GM12878 (cell line): ENCODE measurements at regions not wholly inside any gene's neighbourhood (a gene's known extent, or its start where the extent isn't known, plus 50 kb on each side); places are given as distances from the start of the nearest gene placed in this dataset.

Source experiments
- ATAC-seq: fragments of 200-7000 bp; cut with Tn5 transposase; 3 replicates; pipeline ENCODE4 v1.9.1; 2020; ENCODE audit warnings: mild to moderate bottlenecking, moderate library complexity
- BruUV-seq: library from RNA; stranded (reverse); fragments of 400-500 nt; replicated peaks from 2 replicates; lab custom pipeline; 2021; lab: Mats Ljungman, UMichigan
- CTCF ChIA-PET: fragments of 300-600 bp; sonication (Branson Sonifier 250); formaldehyde crosslinking; extraction: SDS; loops from one replicate; lab custom pipeline; 2021; ENCODE audit warnings: inconsistent platforms; lab: Yijun Ruan, JAX
- POLR2A ChIA-PET: fragments of 350-600 bp; formaldehyde crosslinking; extraction: SDS; loops from one replicate; lab custom pipeline; 2021; ENCODE audit warnings: inconsistent platforms; lab: Charles Lee
- RAD21 ChIA-PET: fragments of 300-600 bp; sonication (Branson Sonifier 250); formaldehyde crosslinking; loops from one replicate; lab custom pipeline; 2023; ENCODE audit warnings: antibody characterized with exemption; ENCODE audit not compliant: unreplicated experiment; lab: Charles Lee
- SMC1A ChIA-PET: fragments of 300-600 bp; sonication (Branson Sonifier 250); formaldehyde crosslinking; loops from one replicate; lab custom pipeline; 2023; ENCODE audit not compliant: unreplicated experiment, uncharacterized antibody; lab: Charles Lee
- DNase-seq: peaks from one replicate; pipeline ENCODE4 v3.0.0-alpha.2; 2011; ENCODE audit warnings: low read depth, low spot score
- FAIRE-seq: peaks from 3 replicates; lab custom pipeline; 2011; peaks lifted over from hg19 to GRCh38; lab: Jason Lieb, UNC
- H2AFZ ChIP-seq: 2 replicates; pipeline ENCODE4 v1.6.0; 2011; ENCODE audit warnings: low read depth, low read length, control low read depth; ENCODE audit not compliant: control insufficient read depth
- H3K27ac ChIP-seq: 2 replicates; pipeline ENCODE4 v1.5.1; 2011; ENCODE audit warnings: control low read depth; ENCODE audit not compliant: control insufficient read depth, insufficient read depth
- H3K27me3 ChIP-seq, 2 experiments: replicated peaks in 1 of 2; 2 replicates each; pipeline versions ENCODE4 v1.6.0 to v1.6.1; 2011; ENCODE audit warnings: low read length in 1 of 2; ENCODE audit not compliant: control insufficient read depth in 2 of 2, insufficient read depth in 2 of 2
- H3K36me3 ChIP-seq, 2 experiments: 2 replicates each; pipeline ENCODE4 v1.5.1; 2011; ENCODE audit warnings: low read length in 1 of 2; ENCODE audit not compliant: control insufficient read depth in 2 of 2, insufficient read depth in 2 of 2
- H3K4me1 ChIP-seq: 2 replicates; pipeline ENCODE4 v1.6.1; 2011; ENCODE audit warnings: mild to moderate bottlenecking, low read length, moderate library complexity, mixed read lengths; ENCODE audit not compliant: control insufficient read depth, insufficient read depth
- H3K4me2 ChIP-seq: 2 replicates; pipeline ENCODE4 v1.6.0; 2011; ENCODE audit warnings: control low read depth; ENCODE audit not compliant: control insufficient read depth, insufficient read depth
- H3K4me3 ChIP-seq: fragments of 200-600 bp; sonication (generic); 2 replicates; pipeline ENCODE4 v1.5.1; 2016
- H3K79me2 ChIP-seq: 2 replicates; pipeline ENCODE4 v1.6.0; 2011; ENCODE audit warnings: low read length; ENCODE audit not compliant: control insufficient read depth, insufficient read depth
- H3K9ac ChIP-seq: 2 replicates; pipeline ENCODE4 v1.8.0; 2011; ENCODE audit warnings: low read length, control low read depth, mixed read lengths; ENCODE audit not compliant: control insufficient read depth, insufficient read depth
- H3K9me3 ChIP-seq: replicated peaks from 3 replicates; pipeline ENCODE4 v1.5.1; 2011; ENCODE audit warnings: mild to moderate bottlenecking, low read length; ENCODE audit not compliant: control insufficient read depth, insufficient read depth
- H4K20me1 ChIP-seq: 2 replicates; pipeline ENCODE4 v1.6.0; 2011; ENCODE audit not compliant: control insufficient read depth, insufficient read depth
- ATF7 ChIP-seq: fragments of 450-650 bp; IDR thresholded peaks from 2 replicates; pipeline ENCODE4 v1.6.1; 2016; ENCODE audit warnings: low read depth, mild to moderate bottlenecking
- BMI1 ChIP-seq: fragments of 450-650 bp; IDR thresholded peaks from 2 replicates; pipeline ENCODE4 v1.6.1; 2016; ENCODE audit warnings: mild to moderate bottlenecking, moderate library complexity, borderline replicate concordance
- CHD1 ChIP-seq: IDR thresholded peaks from 2 replicates; pipeline ENCODE4 v1.6.1; 2012; ENCODE audit warnings: low read depth, low read length, improper control_type of control experiment
- CTCF ChIP-seq, 3 experiments: IDR thresholded peaks in 2 of 3; conservative IDR thresholded peaks in 1 of 3; 2 replicates each; pipeline ENCODE4 v1.5.1; 2011; ENCODE audit warnings: low read depth in 3 of 3, low read length in 3 of 3, mild to moderate bottlenecking in 3 of 3, control low read depth in 2 of 3, moderate library complexity in 2 of 3, inconsistent platforms in 1 of 3, mixed read lengths in 1 of 3; ENCODE audit not compliant: control insufficient read depth in 2 of 3, insufficient read depth in 1 of 3; ENCODE audit errors: extremely low read depth in 1 of 3
- EED ChIP-seq: sonication (generic); IDR thresholded peaks from 2 replicates; pipeline ENCODE4 v1.6.1; 2016; ENCODE audit warnings: antibody characterized with exemption, low read depth
- ELK1 ChIP-seq: IDR thresholded peaks from 2 replicates; pipeline ENCODE4 v1.6.1; 2012; ENCODE audit warnings: low read depth, low read length, improper control_type of control experiment
- EZH2 ChIP-seq: IDR thresholded peaks from 2 replicates; pipeline ENCODE4 v1.6.1; 2012; ENCODE audit warnings: low read depth, mild to moderate bottlenecking, control low read depth, inconsistent platforms, low read length, borderline replicate concordance; ENCODE audit not compliant: control insufficient read depth
- HDAC2 ChIP-seq: fragments of 200-600 bp; sonication (generic); IDR thresholded peaks from 2 replicates; pipeline ENCODE4 v1.6.1; 2017
- IKZF1 ChIP-seq: fragments of 450-650 bp; conservative IDR thresholded peaks from 2 replicates; pipeline ENCODE4 v1.6.1; 2017; ENCODE audit warnings: antibody characterized with exemption, mild to moderate bottlenecking
- IKZF2 ChIP-seq, 2 experiments: fragments of 450-650 bp; IDR thresholded peaks; 2 replicates each; pipeline ENCODE4 v1.6.1; 2017; ENCODE audit warnings: mild to moderate bottlenecking in 2 of 2, moderate library complexity in 2 of 2
- MEF2A ChIP-seq: IDR thresholded peaks from 2 replicates; pipeline ENCODE4 v1.6.1; 2011; ENCODE audit warnings: low read depth, mild to moderate bottlenecking, low read length, moderate library complexity; ENCODE audit not compliant: insufficient read depth
- NR2C2 ChIP-seq: IDR thresholded peaks from 2 replicates; pipeline ENCODE4 v1.6.1; 2011; ENCODE audit warnings: borderline replicate concordance, low read depth; ENCODE audit not compliant: control insufficient read depth, insufficient read length
- RAD21 ChIP-seq: IDR thresholded peaks from 2 replicates; pipeline ENCODE4 v1.6.1; 2011; ENCODE audit warnings: mild to moderate bottlenecking, low read depth, low read length, moderate library complexity; ENCODE audit not compliant: insufficient read depth
- SMAD1 ChIP-seq: fragments of 450-650 bp; IDR thresholded peaks from 2 replicates; pipeline ENCODE4 v1.6.1; 2018; ENCODE audit warnings: mild to moderate bottlenecking, low read depth; ENCODE audit not compliant: partially characterized antibody
- SMC3 ChIP-seq: IDR thresholded peaks from 2 replicates; pipeline ENCODE4 v1.6.1; 2011; ENCODE audit warnings: low read length, improper control_type of control experiment, borderline replicate concordance
- SRF ChIP-seq, 2 experiments: IDR thresholded peaks; 2 replicates each; pipeline ENCODE4 v1.6.1; 2011; ENCODE audit warnings: low read depth in 2 of 2, low read length in 2 of 2, mild to moderate bottlenecking in 1 of 2, moderate library complexity in 1 of 2
- TCF3 ChIP-seq: IDR thresholded peaks from 2 replicates; pipeline ENCODE4 v1.6.1; 2012; ENCODE audit warnings: low read depth, mild to moderate bottlenecking, low read length, borderline replicate concordance; ENCODE audit not compliant: insufficient read depth
- USF1 ChIP-seq: IDR thresholded peaks from 2 replicates; pipeline ENCODE4 v1.6.1; 2011; ENCODE audit warnings: borderline replicate concordance, low read depth, mild to moderate bottlenecking, moderate library complexity, mixed read lengths, low read length; ENCODE audit not compliant: insufficient read depth; ENCODE audit errors: extremely low read length
- YY1 ChIP-seq: IDR thresholded peaks from 2 replicates; pipeline ENCODE4 v1.6.1; 2011; ENCODE audit warnings: low read depth, mild to moderate bottlenecking, low read length
- ZNF207 ChIP-seq: fragments of 450-650 bp; IDR thresholded peaks from 2 replicates; pipeline ENCODE4 v1.6.1; 2014; ENCODE audit warnings: antibody characterized with exemption, mild to moderate bottlenecking, borderline replicate concordance
- ZNF622 ChIP-seq: fragments of 450-650 bp; IDR thresholded peaks from 2 replicates; pipeline ENCODE4 v1.6.1; 2017; ENCODE audit warnings: mild to moderate bottlenecking, inconsistent platforms
- WGBS: methylation state at CpG from one replicate; pipeline ENCODE4 v1.1.6; 2016; ENCODE audit warnings: low lambda C conversion rate; ENCODE audit not compliant: insufficient replicate concordance, insufficient coverage; ENCODE audit errors: missing lambda C conversion rate; 5-methylcytosine and 5-hydroxymethylcytosine counted together
- in situ Hi-C: fragments of 300-500 bp; cut with MboI; formaldehyde crosslinking; loops from 9 replicates; pipeline ENCODE4 v1.14.3; 2018; ENCODE audit warnings: mixed read lengths
- intact Hi-C: fragments of 100-400 bp; cut with micrococcal nuclease; formaldehyde crosslinking; loops from one replicate; pipeline ENCODE4 v1.14.2; 2022; ENCODE audit not compliant: unreplicated experiment

GRCh38 chr5:66307647-66308241 lies 163.6 kb downstream of the SREK1 start:
- RAD21 ChIA-PET = interaction anchor here (1.3 to 2.8 kb wide), 4 partner anchors 434 to 463 kb away, joined by 3 to 28 read pairs (median 5); no protein-coding TSS in a partner anchor
- DNase-seq = no peak
- in situ Hi-C loops = no loop called here
- Histone ChIP-seq H4K20me1 (no peaks in the 10 kb centered on the region), H3K9me3 (no peaks in the 10 kb centered on the region), H2AFZ (no peak overlapping the region), H3K4me2 (no peak overlapping the region), H3K4me3 (no peak overlapping the region), H3K4me1 (no peaks in the 10 kb centered on the region), H3K36me3 (no peaks in the 10 kb centered on the region), H3K9ac (no peak overlapping the region), H3K79me2 (no peaks in the 10 kb centered on the region), H3K27me3 (peaks cover 0 to 1% of the 10 kb centered on the region in 2 experiments; a peak in 1 of 4 replicates), H3K27ac (no peak overlapping the region)
- SMC1A ChIA-PET = interaction anchor here (0.7 to 3.7 kb wide), 10 partner anchors 9 to 899 kb away, joined by 3 to 52 read pairs (median 3); no protein-coding TSS in a partner anchor
- no peak for TF ChIP-seq ZNF622
- TF ChIP-seq EZH2 = no peak
- TF ChIP-seq SRF (IDR thresholded peaks at IDR 0.05; ENCODE audit: low read depth in 2 of 2, low read length in 2 of 2) = no peak
- no peak for TF ChIP-seq USF1
- no peak for TF ChIP-seq IKZF1
- no peak for TF ChIP-seq NR2C2
- no peak for TF ChIP-seq EED
- TF ChIP-seq IKZF2 (IDR thresholded peaks at IDR 0.05) = no peak
- TF ChIP-seq RAD21 = peak; percentile 94
- peak; percentile 81; the same call in 1 of the 2 replicates for TF ChIP-seq SMC3
- no peak for TF ChIP-seq ATF7
- no peak for TF ChIP-seq HDAC2
- TF ChIP-seq CHD1 = no peak
- TF ChIP-seq TCF3 = no peak
- TF ChIP-seq ZNF207 = peak; percentile 51; the same call in 1 of the 2 replicates
- TF ChIP-seq BMI1 = no peak
- TF ChIP-seq SMAD1 = no peak
- TF ChIP-seq CTCF (IDR thresholded peaks at IDR 0.05 in 2 of 3, conservative IDR thresholded peaks at IDR 0.05 in 1 of 3; ENCODE audit: control insufficient read depth in 2 of 3, extremely low read depth in 1 of 3, insufficient read depth in 1 of 3, low read depth in 3 of 3, low read length in 3 of 3) = peak; percentile 72 to 85 (median 83); a peak in 5 of 6 replicates
- TF ChIP-seq YY1 = 0 out of 2 replicates have a peak, but pooled peaks have one; percentile 21
- TF ChIP-seq MEF2A = no peak
- TF ChIP-seq ELK1 = no peak
- peak; percentile 92 for ATAC-seq
- 0% methylated on average over 6 of the region's 6 CpGs for WGBS
- FAIRE-seq = peak; percentile 80
- no TSS peak for BruUV-seq
- POLR2A ChIA-PET = interaction anchor here (0.8 kb wide), 1 partner anchor 449 kb away, joined by 3 read pairs; no protein-coding TSS in a partner anchor
- intact Hi-C loops = loop anchor here (1.0 to 5.0 kb wide), 5 partner anchors 130 to 900 kb away; no protein-coding TSS in a partner anchor
- CTCF ChIA-PET = interaction anchor here (0.7 to 4.7 kb wide), 25 partner anchors 9 to 900 kb away, joined by 3 to 137 read pairs (median 4); no protein-coding TSS in a partner anchor
